ENCODE measurements at regions not wholly inside any gene's neighbourhood (a gene's known extent, or its start where the extent isn't known, plus 50 kb on each side); places are given as distances from the start of the nearest gene placed in this dataset.

DNA sequence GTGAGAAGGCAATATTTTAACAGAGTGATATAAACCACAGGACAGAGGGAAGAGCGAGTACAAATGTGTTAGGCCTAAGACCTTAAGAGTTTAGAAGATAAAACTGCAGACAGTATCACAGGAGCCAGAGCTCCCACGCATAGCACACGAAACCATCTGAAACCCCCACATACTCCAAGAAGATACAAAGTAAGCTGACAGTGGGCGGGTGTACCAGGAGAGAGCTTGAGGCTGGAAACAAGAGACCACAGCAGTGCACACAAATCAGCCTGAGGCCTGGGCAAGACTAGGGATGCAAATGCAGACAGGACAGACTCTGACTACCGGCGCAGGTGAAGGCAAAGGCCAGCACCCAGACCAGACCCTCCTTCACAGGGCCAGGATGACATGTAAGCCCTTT, 54.1 kb upstream of the ARHGAP24 start:
- TF ChIP-seq NR2F2 (IDR thresholded peaks at IDR 0.05): no peak
- TF ChIP-seq, protein P1, sequence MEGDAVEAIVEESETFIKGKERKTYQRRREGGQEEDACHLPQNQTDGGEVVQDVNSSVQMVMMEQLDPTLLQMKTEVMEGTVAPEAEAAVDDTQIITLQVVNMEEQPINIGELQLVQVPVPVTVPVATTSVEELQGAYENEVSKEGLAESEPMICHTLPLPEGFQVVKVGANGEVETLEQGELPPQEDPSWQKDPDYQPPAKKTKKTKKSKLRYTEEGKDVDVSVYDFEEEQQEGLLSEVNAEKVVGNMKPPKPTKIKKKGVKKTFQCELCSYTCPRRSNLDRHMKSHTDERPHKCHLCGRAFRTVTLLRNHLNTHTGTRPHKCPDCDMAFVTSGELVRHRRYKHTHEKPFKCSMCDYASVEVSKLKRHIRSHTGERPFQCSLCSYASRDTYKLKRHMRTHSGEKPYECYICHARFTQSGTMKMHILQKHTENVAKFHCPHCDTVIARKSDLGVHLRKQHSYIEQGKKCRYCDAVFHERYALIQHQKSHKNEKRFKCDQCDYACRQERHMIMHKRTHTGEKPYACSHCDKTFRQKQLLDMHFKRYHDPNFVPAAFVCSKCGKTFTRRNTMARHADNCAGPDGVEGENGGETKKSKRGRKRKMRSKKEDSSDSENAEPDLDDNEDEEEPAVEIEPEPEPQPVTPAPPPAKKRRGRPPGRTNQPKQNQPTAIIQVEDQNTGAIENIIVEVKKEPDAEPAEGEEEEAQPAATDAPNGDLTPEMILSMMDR (IDR thresholded peaks at IDR 0.05; ENCODE audit: low read depth, low read length, missing input control): no peak
- no peak for TF ChIP-seq GABPA (IDR thresholded peaks at IDR 0.05 in 1 of 2, conservative IDR thresholded peaks at IDR 0.05 in 1 of 2)
- TF ChIP-seq TAF1 (conservative IDR thresholded peaks at IDR 0.05): no peak
- TF ChIP-seq EGR1 (IDR thresholded peaks at IDR 0.05; ENCODE audit: low read depth in 2 of 2): no peak
- TF ChIP-seq YY1 (IDR thresholded peaks at IDR 0.05): no peak
- TF ChIP-seq RAD21 (IDR thresholded peaks at IDR 0.05): no peak
- TF ChIP-seq, protein P2, sequence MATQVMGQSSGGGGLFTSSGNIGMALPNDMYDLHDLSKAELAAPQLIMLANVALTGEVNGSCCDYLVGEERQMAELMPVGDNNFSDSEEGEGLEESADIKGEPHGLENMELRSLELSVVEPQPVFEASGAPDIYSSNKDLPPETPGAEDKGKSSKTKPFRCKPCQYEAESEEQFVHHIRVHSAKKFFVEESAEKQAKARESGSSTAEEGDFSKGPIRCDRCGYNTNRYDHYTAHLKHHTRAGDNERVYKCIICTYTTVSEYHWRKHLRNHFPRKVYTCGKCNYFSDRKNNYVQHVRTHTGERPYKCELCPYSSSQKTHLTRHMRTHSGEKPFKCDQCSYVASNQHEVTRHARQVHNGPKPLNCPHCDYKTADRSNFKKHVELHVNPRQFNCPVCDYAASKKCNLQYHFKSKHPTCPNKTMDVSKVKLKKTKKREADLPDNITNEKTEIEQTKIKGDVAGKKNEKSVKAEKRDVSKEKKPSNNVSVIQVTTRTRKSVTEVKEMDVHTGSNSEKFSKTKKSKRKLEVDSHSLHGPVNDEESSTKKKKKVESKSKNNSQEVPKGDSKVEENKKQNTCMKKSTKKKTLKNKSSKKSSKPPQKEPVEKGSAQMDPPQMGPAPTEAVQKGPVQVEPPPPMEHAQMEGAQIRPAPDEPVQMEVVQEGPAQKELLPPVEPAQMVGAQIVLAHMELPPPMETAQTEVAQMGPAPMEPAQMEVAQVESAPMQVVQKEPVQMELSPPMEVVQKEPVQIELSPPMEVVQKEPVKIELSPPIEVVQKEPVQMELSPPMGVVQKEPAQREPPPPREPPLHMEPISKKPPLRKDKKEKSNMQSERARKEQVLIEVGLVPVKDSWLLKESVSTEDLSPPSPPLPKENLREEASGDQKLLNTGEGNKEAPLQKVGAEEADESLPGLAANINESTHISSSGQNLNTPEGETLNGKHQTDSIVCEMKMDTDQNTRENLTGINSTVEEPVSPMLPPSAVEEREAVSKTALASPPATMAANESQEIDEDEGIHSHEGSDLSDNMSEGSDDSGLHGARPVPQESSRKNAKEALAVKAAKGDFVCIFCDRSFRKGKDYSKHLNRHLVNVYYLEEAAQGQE (IDR thresholded peaks at IDR 0.05): no peak
- no peak for TF ChIP-seq FOXA2 (IDR thresholded peaks at IDR 0.05)
